Panc1 (cell line): ENCODE measurements at regions not wholly inside any gene's neighbourhood (a gene's known extent, or its start where the extent isn't known, plus 50 kb on each side); places are given as distances from the start of the nearest gene placed in this dataset.

Experiments used
- CTCF ChIP-seq: fragments of 450-650 bp; IDR thresholded peaks from 2 replicates; pipeline ENCODE4 v1.5.1; 2017; ENCODE audit warnings: mild to moderate bottlenecking
- POLR2AphosphoS5 ChIP-seq: IDR thresholded peaks from 2 replicates; pipeline ENCODE4 v1.6.1; 2012; ENCODE audit warnings: mild to moderate bottlenecking, low read depth, low read length, moderate library complexity
- REST ChIP-seq, 2 experiments: IDR thresholded peaks; 2 replicates each; pipeline ENCODE4 v1.6.1; 2011 to 2012; ENCODE audit warnings: low read depth in 2 of 2, control low read depth in 1 of 2, low read length in 1 of 2, mild to moderate bottlenecking in 1 of 2, moderate library complexity in 1 of 2; ENCODE audit not compliant: insufficient read depth in 1 of 2
- SIN3A ChIP-seq: IDR thresholded peaks from 2 replicates; pipeline ENCODE4 v1.6.1; 2012; ENCODE audit warnings: low read depth, mild to moderate bottlenecking, low read length, moderate library complexity, borderline replicate concordance; ENCODE audit not compliant: insufficient read depth
- TCF7L2 ChIP-seq: IDR thresholded peaks from 2 replicates; pipeline ENCODE4 v1.6.1; 2011; ENCODE audit warnings: mild to moderate bottlenecking, low read depth, low read length, inconsistent platforms

GRCh38 chr21:24988941-24989340 is 618.3 kb downstream of the MRPL39 start:
- TF ChIP-seq CTCF = no peak
- no peak for TF ChIP-seq REST (IDR thresholded peaks at IDR 0.05; ENCODE audit: insufficient read depth in 1 of 2, low read depth in 2 of 2, low read length in 1 of 2)
- no peak for TF ChIP-seq POLR2AphosphoS5
- no peak for TF ChIP-seq SIN3A
- TF ChIP-seq TCF7L2 = no peak
